ENCODE measurements at regions not wholly inside any gene's neighbourhood (a gene's known extent, or its start where the extent isn't known, plus 50 kb on each side); places are given as distances from the start of the nearest gene placed in this dataset.

GRCh38 chr5:117098094-117098493 is 523.5 kb upstream of the SEMA6A start:
- TF ChIP-seq CTCF (IDR thresholded peaks at IDR 0.05) (no peak), POLR2AphosphoS5 (IDR thresholded peaks at IDR 0.05; ENCODE audit: insufficient read depth in 1 of 2, low read depth in 1 of 2) (no peak)

Measured in vagina (tissue), 2 donors.